ENCODE measurements at regions not wholly inside any gene's neighbourhood (a gene's known extent, or its start where the extent isn't known, plus 50 kb on each side); places are given as distances from the start of the nearest gene placed in this dataset.

DNA sequence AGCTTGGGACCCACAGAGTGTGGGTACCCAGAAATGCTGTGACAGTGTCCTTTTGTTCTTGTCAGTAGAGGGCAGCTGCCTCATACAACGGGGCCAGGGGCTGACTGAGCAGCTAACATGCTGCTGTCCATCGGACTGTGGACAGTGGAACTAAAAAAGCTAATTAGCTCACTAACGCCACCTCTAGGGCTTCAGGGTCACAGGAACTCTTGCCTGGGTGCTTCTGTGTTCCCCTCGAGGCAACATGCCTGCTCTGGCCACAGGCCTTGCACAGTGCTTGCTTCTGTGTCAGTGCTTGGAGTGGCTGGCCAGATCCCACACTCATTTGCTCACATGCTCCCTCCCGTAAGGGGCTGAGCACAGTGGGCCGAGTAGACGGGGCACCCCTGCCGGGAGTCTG, 377.0 kb downstream of the OLFM4 start:
- DNase-seq: no peak
- Mint-ChIP-seq H3K4me1 (no peaks in the 10 kb centered on the region), H3K27ac (no peak overlapping the region), H3K36me3 (no peaks in the 10 kb centered on the region), H3K27me3 (no peaks in the 10 kb centered on the region), H3K9me3 (peaks cover 0 to 16% (median 1%) of the 10 kb centered on the region in 5 donors), H3K4me3 (no peak overlapping the region)
- H3K36me3 ChIP-seq (ENCODE audit: insufficient read depth, low read length): no peaks in the 10 kb centered on the region
- CTCF ChIA-PET: no interaction called here
- no peaks in the 10 kb centered on the region for H3K4me1 ChIP-seq (ENCODE audit: insufficient read depth, low read length)
- H3K27ac ChIP-seq (ENCODE audit: low read depth, low read length): no peak overlapping the region
- POLR2A ChIA-PET: no interaction called here
- H3K4me3 ChIP-seq (ENCODE audit: low read length): no peak overlapping the region
- H3K9me3 ChIP-seq (ENCODE audit: low read length): no peaks in the 10 kb centered on the region
- no peaks in the 10 kb centered on the region for H3K27me3 ChIP-seq (ENCODE audit: insufficient read depth, low read length, poor library complexity, severe bottlenecking)

DNA sequence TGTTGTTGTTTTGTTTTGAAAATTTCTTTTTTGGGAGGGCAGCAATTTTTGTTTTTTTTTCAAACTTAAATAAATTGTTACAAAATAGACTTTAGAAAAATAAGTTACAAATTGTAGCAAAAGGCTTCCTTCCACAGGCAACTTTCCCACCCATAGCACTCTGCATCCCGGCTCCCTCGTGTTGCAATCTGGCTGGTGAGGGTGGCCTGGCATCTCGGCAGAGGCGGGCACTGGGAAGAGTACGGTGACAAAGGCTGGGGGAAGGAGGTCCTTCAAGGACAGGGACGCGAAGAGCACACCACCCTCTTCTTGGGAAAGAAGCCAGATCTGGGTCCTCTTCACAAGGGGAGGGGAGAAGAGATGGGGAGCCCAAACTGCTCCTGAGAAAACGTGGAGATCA, 379.7 kb downstream of the OLFM4 start:
- H3K27ac Mint-ChIP-seq: no peak overlapping the region
- no peak overlapping the region for H3K4me3 Mint-ChIP-seq
- no peaks in the 10 kb centered on the region for H3K4me1 ChIP-seq (ENCODE audit: insufficient read depth, low read length)
- H3K9me3 Mint-ChIP-seq: peaks cover 0 to 11% (median 4%) of the 10 kb centered on the region in 5 donors
- H3K36me3 Mint-ChIP-seq: no peaks in the 10 kb centered on the region
- H3K27me3 ChIP-seq (ENCODE audit: insufficient read depth, low read length, poor library complexity, severe bottlenecking): no peaks in the 10 kb centered on the region
- no peak overlapping the region for H3K4me3 ChIP-seq (ENCODE audit: low read length)
- H3K27me3 Mint-ChIP-seq: no peaks in the 10 kb centered on the region
- no peaks in the 10 kb centered on the region for H3K9me3 ChIP-seq (ENCODE audit: low read length)
- H3K4me1 Mint-ChIP-seq: no peaks in the 10 kb centered on the region
- no peak for DNase-seq
- no peak overlapping the region for H3K27ac ChIP-seq (ENCODE audit: low read depth, low read length)
- CTCF ChIA-PET: no interaction called here
- no peaks in the 10 kb centered on the region for H3K36me3 ChIP-seq (ENCODE audit: insufficient read depth, low read length)
- POLR2A ChIA-PET: no interaction called here

DNA sequence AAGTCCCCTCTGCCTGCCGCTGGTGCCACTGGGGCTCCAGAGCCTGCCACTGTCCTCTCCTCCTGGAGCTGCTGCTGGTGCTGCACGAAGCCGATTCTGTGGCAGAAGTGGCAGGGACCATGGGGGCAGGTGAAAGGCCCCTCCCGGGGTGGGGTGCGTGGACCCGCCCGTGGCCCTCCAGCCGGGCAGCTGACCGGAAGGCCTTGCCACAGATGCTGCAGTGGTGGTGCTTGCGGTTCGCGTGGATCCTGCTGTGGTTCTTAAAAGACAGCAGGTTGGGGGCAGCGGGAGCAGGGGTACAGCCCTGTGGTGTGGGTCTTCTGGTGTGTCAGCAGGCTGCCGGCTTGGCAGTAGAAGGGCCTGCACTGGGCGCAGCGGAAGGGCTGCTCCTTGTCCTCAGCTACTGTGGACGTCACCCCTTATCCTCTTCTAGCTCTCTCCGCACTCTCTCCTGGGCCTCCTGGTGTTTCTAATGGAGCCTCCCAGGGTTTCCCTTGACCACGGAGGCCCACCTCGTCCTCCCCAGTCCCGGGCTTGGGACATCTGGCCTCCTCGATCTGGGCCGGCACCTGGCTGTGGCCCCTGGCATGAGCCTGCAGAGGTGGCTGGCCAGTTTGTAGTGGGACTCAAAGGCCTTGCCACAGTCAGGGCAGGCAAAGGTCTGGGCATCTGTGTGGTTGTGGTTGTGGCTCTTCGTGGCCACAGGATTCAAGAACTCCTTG, 380.4 kb downstream of the OLFM4 start:
- ChIA-PET CTCF (no interaction called here), POLR2A (no interaction called here)
- Mint-ChIP-seq H3K4me3 (no peak overlapping the region), H3K27me3 (no peaks in the 10 kb centered on the region), H3K27ac (no peak overlapping the region), H3K36me3 (no peaks in the 10 kb centered on the region), H3K9me3 (peaks cover 0 to 11% (median 4%) of the 10 kb centered on the region in 5 donors), H3K4me1 (no peaks in the 10 kb centered on the region)
- Histone ChIP-seq H3K27ac (ENCODE audit: low read depth, low read length) (no peak overlapping the region), H3K4me3 (ENCODE audit: low read length) (no peak overlapping the region), H3K36me3 (ENCODE audit: insufficient read depth, low read length) (no peaks in the 10 kb centered on the region), H3K27me3 (ENCODE audit: insufficient read depth, low read length, poor library complexity, severe bottlenecking) (no peaks in the 10 kb centered on the region), H3K4me1 (ENCODE audit: insufficient read depth, low read length) (no peaks in the 10 kb centered on the region), H3K9me3 (ENCODE audit: low read length) (no peaks in the 10 kb centered on the region)
- no peak for DNase-seq

DNA sequence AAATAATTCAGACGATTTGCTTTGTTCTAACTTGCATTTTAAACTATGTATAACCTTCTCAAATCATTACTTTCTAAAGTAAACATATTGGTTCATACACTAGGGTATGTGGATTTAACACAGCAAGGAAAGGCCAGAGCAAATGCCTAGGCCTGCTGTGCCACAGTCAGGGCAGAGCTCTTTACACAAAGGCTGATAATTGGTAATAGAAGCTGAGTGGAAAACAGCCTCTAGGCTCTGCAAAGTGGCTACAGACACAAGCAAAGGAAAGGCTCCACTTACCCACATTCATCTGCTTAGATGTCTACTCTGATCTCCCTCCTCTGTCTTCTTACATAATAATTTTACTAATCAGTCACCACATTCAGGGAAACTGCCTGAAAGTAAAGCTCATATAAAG, 382.9 kb downstream of the OLFM4 start:
- Mint-ChIP-seq H3K27me3 (no peaks in the 10 kb centered on the region), H3K4me3 (no peak overlapping the region), H3K36me3 (no peaks in the 10 kb centered on the region), H3K9me3 (peaks cover 0 to 6% (median 3%) of the 10 kb centered on the region in 5 donors), H3K27ac (no peak overlapping the region), H3K4me1 (no peaks in the 10 kb centered on the region)
- no peak overlapping the region for H3K4me3 ChIP-seq (ENCODE audit: low read length)
- H3K36me3 ChIP-seq (ENCODE audit: insufficient read depth, low read length): no peaks in the 10 kb centered on the region
- no peaks in the 10 kb centered on the region for H3K4me1 ChIP-seq (ENCODE audit: insufficient read depth, low read length)
- DNase-seq: no peak
- no peaks in the 10 kb centered on the region for H3K9me3 ChIP-seq (ENCODE audit: low read length)
- H3K27ac ChIP-seq (ENCODE audit: low read depth, low read length): no peak overlapping the region
- no peaks in the 10 kb centered on the region for H3K27me3 ChIP-seq (ENCODE audit: insufficient read depth, low read length, poor library complexity, severe bottlenecking)
- ChIA-PET POLR2A (no interaction called here), CTCF (no interaction called here)

DNA sequence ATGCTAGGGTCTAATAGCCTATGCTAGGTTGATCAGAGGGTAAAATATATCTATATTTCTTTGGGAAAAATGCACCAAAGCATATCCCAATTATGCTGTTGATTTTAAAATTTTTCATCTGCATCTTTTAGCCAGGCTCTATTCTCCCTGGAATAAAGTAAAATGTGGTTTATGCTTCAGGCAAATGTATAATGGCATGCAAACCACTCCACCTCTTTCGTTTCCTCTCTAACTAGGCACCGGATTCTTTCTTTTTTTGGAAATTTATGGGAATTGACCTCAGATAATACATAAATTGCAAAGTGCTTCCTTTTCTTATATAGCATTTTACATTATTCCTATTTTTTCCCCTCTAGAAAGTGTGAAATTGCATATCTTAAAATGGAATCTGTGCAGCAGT, 386.5 kb downstream of the OLFM4 start:
- no peak overlapping the region for H3K4me3 Mint-ChIP-seq
- CTCF ChIA-PET: no interaction called here
- Histone ChIP-seq H3K9me3 (ENCODE audit: low read length) (no peaks in the 10 kb centered on the region), H3K4me3 (ENCODE audit: low read length) (no peak overlapping the region), H3K4me1 (ENCODE audit: insufficient read depth, low read length) (no peaks in the 10 kb centered on the region), H3K27me3 (ENCODE audit: insufficient read depth, low read length, poor library complexity, severe bottlenecking) (no peaks in the 10 kb centered on the region), H3K36me3 (ENCODE audit: insufficient read depth, low read length) (no peaks in the 10 kb centered on the region), H3K27ac (ENCODE audit: low read depth, low read length) (no peak overlapping the region)
- H3K36me3 Mint-ChIP-seq: no peaks in the 10 kb centered on the region
- POLR2A ChIA-PET: no interaction called here
- no peak for DNase-seq
- no peaks in the 10 kb centered on the region for H3K4me1 Mint-ChIP-seq
- H3K27ac Mint-ChIP-seq: no peak overlapping the region
- peaks cover 0 to 10% (median 0%) of the 10 kb centered on the region in 5 donors for H3K9me3 Mint-ChIP-seq
- H3K27me3 Mint-ChIP-seq: no peaks in the 10 kb centered on the region

GRCh38 chr13:53417601-53418000, 389.0 kb downstream of the OLFM4 start:
- peaks cover 0 to 10% (median 0%) of the 10 kb centered on the region in 5 donors for H3K9me3 Mint-ChIP-seq
- CTCF ChIA-PET: no interaction called here
- no peaks in the 10 kb centered on the region for H3K36me3 Mint-ChIP-seq
- POLR2A ChIA-PET: no interaction called here
- Histone ChIP-seq H3K4me1 (ENCODE audit: insufficient read depth, low read length) (no peaks in the 10 kb centered on the region), H3K36me3 (ENCODE audit: insufficient read depth, low read length) (no peaks in the 10 kb centered on the region), H3K27me3 (ENCODE audit: insufficient read depth, low read length, poor library complexity, severe bottlenecking) (no peaks in the 10 kb centered on the region), H3K4me3 (ENCODE audit: low read length) (no peak overlapping the region), H3K9me3 (ENCODE audit: low read length) (no peaks in the 10 kb centered on the region), H3K27ac (ENCODE audit: low read depth, low read length) (no peak overlapping the region)
- H3K4me3 Mint-ChIP-seq: no peak overlapping the region
- no peaks in the 10 kb centered on the region for H3K27me3 Mint-ChIP-seq
- H3K4me1 Mint-ChIP-seq: no peaks in the 10 kb centered on the region
- no peak for DNase-seq
- H3K27ac Mint-ChIP-seq: no peak overlapping the region

DNA sequence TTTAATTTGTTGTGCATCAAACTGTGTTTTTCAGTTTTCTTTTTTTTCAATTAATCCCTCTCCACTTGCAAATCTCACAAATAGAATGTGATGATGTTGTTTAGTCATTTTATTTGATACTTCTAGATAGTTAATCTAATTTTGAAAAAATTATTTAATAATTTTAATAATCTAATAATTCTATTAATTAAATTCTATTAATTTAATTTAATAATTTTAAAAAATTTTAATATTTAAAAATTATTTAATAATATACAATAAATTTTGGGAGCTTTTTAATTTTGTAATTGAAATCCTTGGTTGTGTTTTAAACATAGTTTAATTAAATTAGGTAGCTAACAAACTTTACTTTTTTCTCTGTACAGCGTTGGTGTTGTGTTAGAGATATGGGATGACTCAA, 393.8 kb downstream of the OLFM4 start:
- Histone ChIP-seq H3K27ac (ENCODE audit: low read depth, low read length) (no peak overlapping the region), H3K4me3 (ENCODE audit: low read length) (no peak overlapping the region), H3K9me3 (ENCODE audit: low read length) (no peaks in the 10 kb centered on the region), H3K4me1 (ENCODE audit: insufficient read depth, low read length) (no peaks in the 10 kb centered on the region), H3K36me3 (ENCODE audit: insufficient read depth, low read length) (no peaks in the 10 kb centered on the region), H3K27me3 (ENCODE audit: insufficient read depth, low read length, poor library complexity, severe bottlenecking) (no peaks in the 10 kb centered on the region)
- H3K4me3 Mint-ChIP-seq: no peak overlapping the region
- H3K27me3 Mint-ChIP-seq: no peaks in the 10 kb centered on the region
- no peak overlapping the region for H3K27ac Mint-ChIP-seq
- no peak for DNase-seq
- H3K36me3 Mint-ChIP-seq: no peaks in the 10 kb centered on the region
- ChIA-PET POLR2A (no interaction called here), CTCF (no interaction called here)
- peaks cover 0 to 7% (median 2%) of the 10 kb centered on the region in 5 donors for H3K9me3 Mint-ChIP-seq
- no peaks in the 10 kb centered on the region for H3K4me1 Mint-ChIP-seq

DNA sequence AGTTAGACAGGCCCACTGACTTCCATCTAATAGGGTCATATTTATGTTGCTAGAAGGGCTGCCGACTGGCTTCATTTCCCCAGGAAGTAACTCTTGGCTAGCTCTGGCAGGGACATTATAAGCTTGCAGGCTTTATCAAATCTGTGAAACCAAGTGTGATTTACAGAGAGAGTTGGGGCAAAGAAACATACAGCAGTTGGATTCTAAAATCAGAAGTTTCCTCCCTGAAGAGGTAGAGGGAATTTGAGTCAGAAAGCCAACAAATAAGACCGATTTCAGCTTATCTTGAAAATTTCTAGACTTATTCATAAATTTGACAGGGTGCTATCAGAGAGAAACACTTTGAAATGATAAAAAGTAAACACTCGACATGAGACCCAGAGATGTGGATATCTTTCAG, 407.8 kb downstream of the OLFM4 start:
- POLR2A ChIA-PET: no interaction called here
- H3K4me1 Mint-ChIP-seq: no peaks in the 10 kb centered on the region

More for the DNA sequence above, 407.8 kb downstream of the OLFM4 start:
- CTCF ChIA-PET: no interaction called here
- no peaks in the 10 kb centered on the region for H3K36me3 ChIP-seq (ENCODE audit: insufficient read depth, low read length)
- H3K9me3 Mint-ChIP-seq: peaks cover under 1 to 15% (median 7%) of the 10 kb centered on the region in 5 donors
- no peaks in the 10 kb centered on the region for H3K9me3 ChIP-seq (ENCODE audit: low read length)
- H3K36me3 Mint-ChIP-seq: no peaks in the 10 kb centered on the region
- no peaks in the 10 kb centered on the region for H3K27me3 ChIP-seq (ENCODE audit: insufficient read depth, low read length, poor library complexity, severe bottlenecking)
- H3K4me1 ChIP-seq (ENCODE audit: insufficient read depth, low read length): no peaks in the 10 kb centered on the region
- H3K4me3 Mint-ChIP-seq: no peak overlapping the region
- no peak overlapping the region for H3K4me3 ChIP-seq (ENCODE audit: low read length)
- no peak for DNase-seq
- no peak overlapping the region for H3K27ac Mint-ChIP-seq
- no peak overlapping the region for H3K27ac ChIP-seq (ENCODE audit: low read depth, low read length)
- H3K27me3 Mint-ChIP-seq: no peaks in the 10 kb centered on the region

All from CD8-positive, alpha-beta memory T cell (primary cell).